Brain pericyte (primary cell): ENCODE measurements at regions not wholly inside any gene's neighbourhood (a gene's known extent, or its start where the extent isn't known, plus 50 kb on each side); places are given as distances from the start of the nearest gene placed in this dataset.

Experiments
- DNase-seq: peaks from one replicate; pipeline ENCODE4 v3.0.0-alpha.2; 2012; ENCODE audit warnings: low read depth, low spot score

- no peak for DNase-seq
Observed at GRCh38 chr2:204416236-204416635, 129.0 kb upstream of the PARD3B start.

GRCh38 chr2:204425821-204426220 is 119.5 kb upstream of the PARD3B start:
- DNase-seq = no peak

- no peak for DNase-seq
Observed at GRCh38 chr2:204428675-204429074, 116.6 kb upstream of the PARD3B start.

GRCh38 chr2:204431529-204431928 is 113.7 kb upstream of the PARD3B start:
- no peak for DNase-seq

- DNase-seq = no peak
Observed at GRCh38 chr2:204432196-204432595, 113.1 kb upstream of the PARD3B start.

GRCh38 chr2:204434660-204435462 is 110.4 kb upstream of the PARD3B start:
- no peak for DNase-seq

GRCh38 chr2:204436230-204436629 is 109.0 kb upstream of the PARD3B start:
- no peak for DNase-seq

GRCh38 chr2:204437408-204437807 is 107.9 kb upstream of the PARD3B start:
- no peak for DNase-seq

GRCh38 chr2:204437815-204438756 is 107.2 kb upstream of the PARD3B start:
- DNase-seq = no peak

GRCh38 chr2:204441316-204441715 is 104.0 kb upstream of the PARD3B start:
- DNase-seq = no peak

GRCh38 chr2:204445149-204445548 is 100.1 kb upstream of the PARD3B start:
- no peak for DNase-seq

GRCh38 chr2:204447722-204448121 is 97.6 kb upstream of the PARD3B start:
- no peak for DNase-seq

- no peak for DNase-seq
Observed at GRCh38 chr2:204449977-204450376, 95.3 kb upstream of the PARD3B start.

GRCh38 chr2:204451766-204452165 is 93.5 kb upstream of the PARD3B start:
- no peak for DNase-seq

GRCh38 chr2:204452464-204453023 is 92.7 kb upstream of the PARD3B start:
- peak; percentile 75 for DNase-seq

GRCh38 chr2:204453730-204454167 is 91.5 kb upstream of the PARD3B start:
- no peak for DNase-seq

GRCh38 chr2:204454672-204455380 is 90.4 kb upstream of the PARD3B start:
- no peak for DNase-seq

GRCh38 chr2:204468746-204469429 is 76.4 kb upstream of the PARD3B start:
- no peak for DNase-seq

- no peak for DNase-seq
Observed at GRCh38 chr2:204470178-204470620, 75.1 kb upstream of the PARD3B start.

- no peak for DNase-seq
Observed at GRCh38 chr2:204470621-204471196, 74.6 kb upstream of the PARD3B start.

GRCh38 chr2:204472375-204472774 is 72.9 kb upstream of the PARD3B start:
- DNase-seq = no peak
